ENCODE measurements at regions not wholly inside any gene's neighbourhood (a gene's known extent, or its start where the extent isn't known, plus 50 kb on each side); places are given as distances from the start of the nearest gene placed in this dataset.

- Histone ChIP-seq H3K9ac (no peak overlapping the region), H3K27ac (ENCODE audit: low read depth in 2 of 2, low read length in 1 of 2) (peak overlapping the region in 1 of 2 experiments; percentile 97; a peak in 2 of 4 replicates), H3K9me3 (no peaks in the 10 kb centered on the region), H3K4me2 (no peak overlapping the region), H3K27me3 (ENCODE audit: insufficient read depth) (no peaks in the 10 kb centered on the region), H3K9me2 (no peaks in the 10 kb centered on the region), H3K36me3 (replicated peaks in 1 of 2; ENCODE audit: control insufficient read depth in 1 of 2, insufficient read depth in 2 of 2, low read length in 1 of 2) (no peaks in the 10 kb centered on the region), H3K4me1 (ENCODE audit: control insufficient read depth in 1 of 2, insufficient read depth in 2 of 2, low read depth in 1 of 2, low read length in 1 of 2) (peaks cover 13 to 65% of the 10 kb centered on the region in 2 experiments; a peak in 2 of 4 replicates), H2AFZ (ENCODE audit: low read depth) (no peak overlapping the region), H3K79me2 (ENCODE audit: insufficient read depth) (no peaks in the 10 kb centered on the region), H3K4me3 (ENCODE audit: low read depth in 2 of 2, low read length in 1 of 2) (no peak overlapping the region), H3F3A (replicated peaks; ENCODE audit: insufficient read depth) (peaks cover 13% of the 10 kb centered on the region), H4K20me1 (ENCODE audit: insufficient read depth) (peaks cover 8% of the 10 kb centered on the region)
- TF ChIP-seq SMC3 (IDR thresholded peaks at IDR 0.05; ENCODE audit: low read depth, low read length): no peak
- peak; percentile 77 for TF ChIP-seq CHD2 (IDR thresholded peaks at IDR 0.05; ENCODE audit: low read length, partially characterized antibody)
- TF ChIP-seq RCOR1 (IDR thresholded peaks at IDR 0.05; ENCODE audit: low read length): peak; percentile 79
- no peak for TF ChIP-seq IRF3 (IDR thresholded peaks at IDR 0.05; ENCODE audit: low read depth, low read length)
- TF ChIP-seq RAD21 (IDR thresholded peaks at IDR 0.05; ENCODE audit: low read length): 0 out of 2 replicates have a peak, but pooled peaks have one; percentile 9
- TF ChIP-seq TCF12 (IDR thresholded peaks at IDR 0.05): no peak
- TF ChIP-seq FOXJ3 (CRISPR knock-in tag; IDR thresholded peaks at IDR 0.05): peak; percentile 95
- TF ChIP-seq JUND (IDR thresholded peaks at IDR 0.05): no peak
- no peak for TF ChIP-seq ZBTB33 (IDR thresholded peaks at IDR 0.05; ENCODE audit: borderline replicate concordance, low read depth)
- peak; percentile 13; the same call in 1 of the 2 replicates for TF ChIP-seq MXI1 (IDR thresholded peaks at IDR 0.05; ENCODE audit: low read depth, low read length)
- no peak for TF ChIP-seq TAF1 (IDR thresholded peaks at IDR 0.05; ENCODE audit: borderline replicate concordance, low read depth, low read length)
- TF ChIP-seq RXRA (IDR thresholded peaks at IDR 0.05; ENCODE audit: borderline replicate concordance, low read depth): no peak
- TF ChIP-seq GATA2 (CRISPR knock-in tag; IDR thresholded peaks at IDR 0.05): peak; percentile 96
- no peak for TF ChIP-seq SIN3A (IDR thresholded peaks at IDR 0.05; ENCODE audit: borderline replicate concordance, low read depth, low read length)
- peak in 1 of 2 experiments; percentile 96; a peak in 2 of 4 replicates for TF ChIP-seq EP300 (IDR thresholded peaks at IDR 0.05; ENCODE audit: borderline replicate concordance in 1 of 2, low read depth in 1 of 2, low read length in 1 of 2)
- CTCF ChIA-PET: interaction anchor here (0.6 to 6.2 kb wide), 20 partner anchors 11 to 275 kb away, joined by 3 to 37 read pairs (median 10); no protein-coding TSS in a partner anchor
- peak; percentile 86 for DNase-seq
- WGBS (ENCODE audit: low lambda C conversion rate): 72% methylated on average over 21 of the region's 21 CpGs
- POLR2A ChIA-PET: interaction anchor here (0.6 to 2.4 kb wide), 9 partner anchors 11 to 111 kb away, joined by 3 to 8 read pairs (median 5); no protein-coding TSS in a partner anchor
These were observed 236.7 kb upstream of the CIBAR2 start for GRCh38 chr16:85348911-85349334.
